Ecto neural progenitor cell (in vitro differentiated cells): ENCODE measurements at regions not wholly inside any gene's neighbourhood (a gene's known extent, or its start where the extent isn't known, plus 50 kb on each side); places are given as distances from the start of the nearest gene placed in this dataset.

Source experiments
- DNase-seq: peaks from one replicate; pipeline ENCODE4 v3.0.0-alpha.2; 2018; ENCODE audit warnings: low spot score

DNA sequence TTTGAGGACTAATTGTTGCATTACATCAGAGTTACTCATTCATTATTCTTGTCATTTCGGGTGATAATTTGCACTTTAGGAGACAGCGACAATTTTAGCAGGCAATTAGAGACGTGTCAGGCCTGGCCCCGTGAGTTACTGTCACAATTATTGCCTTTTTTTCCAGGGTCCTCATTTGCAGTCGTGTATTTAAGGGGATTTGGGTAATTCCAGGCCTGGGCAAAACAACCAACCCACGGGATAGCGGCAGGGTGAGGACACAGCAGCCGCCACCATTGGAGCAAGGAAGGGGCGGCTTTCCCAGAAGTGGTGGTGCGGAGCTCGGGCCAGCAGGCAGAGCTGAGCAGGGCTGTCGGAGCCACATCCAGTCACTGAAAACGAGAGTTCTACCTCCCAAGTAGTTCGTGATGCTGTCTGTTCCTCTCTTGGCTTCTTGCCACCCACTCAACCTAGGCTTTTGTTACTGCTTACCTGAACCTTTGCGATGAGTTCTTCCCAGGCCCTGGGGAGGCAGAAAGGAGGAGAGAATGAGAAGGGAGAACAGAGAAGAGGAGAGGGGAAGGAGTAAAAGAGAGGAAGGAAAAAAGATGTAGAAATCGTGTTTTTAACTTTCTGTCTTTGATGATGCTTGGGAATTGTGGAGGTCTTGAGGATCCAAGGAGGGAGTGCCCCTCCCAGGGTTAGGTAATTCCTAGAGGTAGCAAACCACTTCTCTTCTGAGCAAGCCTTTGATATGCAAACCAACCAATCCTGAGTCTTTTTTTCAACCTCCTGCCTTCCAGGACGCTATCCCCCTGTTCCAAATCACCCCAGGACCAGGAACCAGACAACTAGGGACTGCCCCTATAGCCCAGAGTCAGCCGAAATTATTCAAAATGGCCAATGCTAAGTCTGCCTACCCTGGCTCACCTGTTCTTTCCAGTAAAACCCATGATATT lies 236.1 kb downstream of the MIAT start:
- peak; percentile 48 for DNase-seq

DNA sequence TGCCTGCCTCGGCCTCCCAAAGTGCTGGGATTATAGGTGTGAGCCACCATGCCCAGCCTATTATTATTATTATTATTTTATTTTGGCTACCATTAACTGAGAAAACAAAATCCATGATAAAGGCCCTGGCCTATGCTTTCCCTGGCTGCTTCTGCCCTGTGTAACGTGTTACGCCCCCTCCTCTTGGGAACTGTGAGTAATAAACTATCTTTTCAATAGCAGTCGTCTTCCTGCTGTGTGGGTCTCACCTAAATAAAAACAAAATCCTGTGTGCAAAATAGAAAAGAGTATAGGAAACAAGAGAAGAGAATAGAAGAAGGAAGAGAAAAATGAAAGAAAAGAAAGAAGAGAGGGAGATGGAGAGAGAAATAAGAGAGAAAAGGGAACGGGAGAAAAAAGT lies 237.0 kb downstream of the MIAT start:
- peak; percentile 12 for DNase-seq

DNA sequence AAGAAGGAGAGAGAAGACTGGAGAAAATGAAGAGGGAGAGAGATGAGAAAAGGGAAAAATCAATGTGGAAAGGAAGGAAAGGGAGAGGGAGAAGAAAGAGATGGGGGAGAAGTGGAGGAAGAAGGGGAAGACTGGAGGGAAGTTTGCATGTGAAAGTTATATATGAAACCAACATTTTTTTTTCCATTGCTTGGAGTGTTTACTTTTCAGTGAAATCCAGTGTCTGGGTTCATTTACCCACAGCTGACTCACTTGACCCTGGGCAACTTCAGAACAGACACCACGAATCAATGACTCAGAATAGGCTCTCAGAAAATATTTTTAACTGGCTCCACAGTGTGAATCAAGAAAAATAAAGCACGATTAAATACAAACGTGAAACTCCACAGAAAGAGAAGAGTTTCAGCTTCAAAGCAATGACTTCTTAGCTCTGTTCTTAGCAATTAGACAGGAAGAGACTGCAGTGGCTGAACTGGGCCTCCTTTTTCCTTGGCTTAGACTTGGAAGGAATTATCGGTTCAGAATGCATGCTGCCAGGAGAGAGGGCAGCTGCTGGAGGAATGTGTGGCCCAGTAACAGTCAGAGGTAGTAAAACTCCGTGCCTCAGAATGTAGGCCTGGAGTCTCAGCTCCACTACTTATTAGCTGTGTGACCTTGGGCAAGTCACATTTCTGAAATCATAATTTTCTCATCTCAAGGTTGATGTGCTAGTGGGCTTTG lies 237.5 kb downstream of the MIAT start:
- peak; percentile 15 for DNase-seq

DNA sequence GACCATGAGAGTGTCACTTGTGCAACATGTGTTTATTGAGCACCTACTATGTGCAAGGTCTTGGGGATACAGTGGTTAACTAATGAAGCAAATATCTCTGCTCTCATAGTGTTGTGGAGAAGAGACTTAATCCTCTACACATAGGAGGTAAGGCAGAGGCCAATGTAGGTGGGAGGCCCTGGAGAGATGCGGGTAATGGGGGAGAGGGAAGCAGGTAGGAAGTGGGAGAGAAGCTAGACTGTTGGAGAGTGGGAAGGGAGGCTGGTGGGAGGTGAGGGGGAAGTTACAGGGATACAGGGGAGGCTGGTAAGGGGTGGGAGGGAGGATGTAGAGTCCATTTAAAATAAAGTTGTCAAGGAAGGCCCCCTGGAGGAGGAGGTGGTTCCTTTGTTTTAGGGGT lies 240.0 kb downstream of the MIAT start:
- peak; percentile 3 for DNase-seq

DNA sequence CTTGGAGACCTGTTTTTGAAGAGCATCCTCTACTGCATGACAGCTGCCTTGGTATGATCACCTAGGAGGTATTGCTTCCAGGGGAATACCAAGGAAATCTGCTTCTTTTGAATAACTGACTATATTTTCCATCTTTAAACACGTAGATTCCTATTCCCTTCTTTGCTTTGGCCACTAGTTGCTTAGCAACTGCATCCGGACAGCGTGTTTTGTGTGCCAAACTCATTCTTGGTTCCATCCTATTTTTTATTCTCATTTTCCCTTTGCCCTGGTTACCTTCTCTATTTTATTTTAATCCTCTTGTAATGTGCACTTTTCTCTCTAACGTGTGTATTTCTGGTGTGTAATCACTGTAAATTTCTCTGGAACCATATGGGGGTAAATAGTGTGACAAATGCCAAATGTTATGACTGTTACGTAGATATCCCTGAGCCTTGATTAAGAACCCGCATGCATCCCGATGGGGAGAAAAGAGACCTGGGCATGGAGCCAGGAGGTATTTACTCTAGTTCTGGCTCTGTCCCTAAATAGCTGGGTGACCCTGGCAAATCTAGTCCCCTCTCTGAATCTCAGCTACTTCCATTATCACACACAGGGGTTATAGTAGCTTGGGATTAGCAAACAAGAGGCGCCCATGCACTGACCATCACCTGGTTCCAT lies 241.7 kb downstream of the MIAT start:
- DNase-seq, result peak; percentile 6

DNA sequence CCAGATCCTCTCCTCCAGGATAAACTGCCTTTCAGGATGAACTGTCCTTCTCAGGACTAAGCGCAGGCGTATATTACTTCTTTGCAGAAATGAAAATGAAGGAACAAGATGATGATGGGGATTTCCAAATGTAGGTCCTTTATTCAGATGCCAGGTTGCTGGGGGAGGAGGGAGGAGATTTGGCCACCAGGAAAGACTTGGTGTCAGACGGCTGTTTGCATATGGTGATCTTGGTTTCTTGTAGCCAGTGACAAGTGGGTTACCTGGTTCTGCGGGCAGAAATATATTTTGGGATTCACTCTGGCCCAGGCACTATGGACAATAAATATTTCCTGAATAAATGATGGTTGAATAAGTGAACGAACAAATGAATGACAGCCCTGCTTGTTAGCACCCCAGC lies 243.4 kb downstream of the MIAT start:
- DNase-seq, result no peak

DNA sequence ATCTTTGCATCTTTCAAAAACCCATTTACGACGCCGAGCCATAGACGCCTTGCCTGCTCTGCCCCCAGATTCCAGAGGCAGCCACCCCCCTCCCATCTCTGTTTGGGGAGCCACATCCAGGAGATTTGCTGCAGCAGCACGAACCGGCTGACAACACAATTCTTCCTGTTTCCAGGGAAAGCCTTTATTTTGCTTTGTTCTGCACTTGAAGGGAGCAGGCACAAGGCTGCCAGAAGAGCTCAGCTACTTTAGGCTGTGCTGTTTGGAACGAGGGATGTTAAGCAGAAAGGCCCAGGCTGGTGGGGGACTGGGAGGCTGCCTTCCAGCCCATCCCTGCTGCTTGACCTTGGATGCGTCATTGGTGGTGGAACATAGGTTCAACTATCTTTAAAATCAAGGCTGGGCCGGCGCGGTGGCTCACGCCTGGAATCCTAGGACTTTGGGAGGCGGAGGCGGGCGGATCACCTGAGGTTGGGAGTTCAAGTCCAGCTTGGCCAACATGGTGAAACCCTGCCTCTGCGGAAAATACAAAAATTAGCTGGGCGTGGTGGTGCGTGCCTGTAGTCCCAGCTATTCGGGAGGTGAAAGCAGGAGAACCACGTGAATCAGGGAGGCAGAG lies 243.9 kb downstream of the MIAT start:
- DNase-seq, result no peak

DNA sequence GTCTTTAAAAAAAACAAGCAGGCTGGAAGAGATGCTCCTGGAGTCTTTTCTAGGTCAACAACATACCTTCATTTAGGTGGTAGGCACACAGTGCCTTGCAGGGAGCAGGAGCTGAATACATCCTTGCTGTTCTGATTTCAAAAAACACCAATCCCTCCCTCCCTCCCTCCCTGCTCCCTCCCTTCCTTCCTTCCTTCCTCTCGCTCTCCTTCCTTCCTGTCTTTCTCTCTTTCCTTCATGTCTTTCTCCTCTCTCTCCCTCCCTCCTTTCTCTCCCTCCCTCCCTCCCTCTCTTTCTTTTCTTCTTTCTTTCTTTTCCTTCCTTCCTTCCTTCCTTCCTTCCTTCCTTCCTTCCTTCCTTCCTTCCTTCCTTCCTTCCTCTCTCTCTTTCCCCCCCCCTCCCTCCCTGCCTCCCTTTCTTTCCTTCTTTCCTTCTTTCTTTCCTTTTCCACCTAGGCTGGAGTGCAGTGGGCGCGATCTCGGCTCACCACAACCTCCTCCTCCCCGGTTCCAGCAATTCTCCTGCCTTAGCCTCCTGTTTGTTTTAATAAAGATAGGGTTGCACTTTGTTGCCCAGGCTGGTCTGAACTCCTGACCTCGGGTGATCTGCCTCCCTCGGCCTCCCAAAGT lies 245.1 kb downstream of the MIAT start:
- no peak for DNase-seq

DNA sequence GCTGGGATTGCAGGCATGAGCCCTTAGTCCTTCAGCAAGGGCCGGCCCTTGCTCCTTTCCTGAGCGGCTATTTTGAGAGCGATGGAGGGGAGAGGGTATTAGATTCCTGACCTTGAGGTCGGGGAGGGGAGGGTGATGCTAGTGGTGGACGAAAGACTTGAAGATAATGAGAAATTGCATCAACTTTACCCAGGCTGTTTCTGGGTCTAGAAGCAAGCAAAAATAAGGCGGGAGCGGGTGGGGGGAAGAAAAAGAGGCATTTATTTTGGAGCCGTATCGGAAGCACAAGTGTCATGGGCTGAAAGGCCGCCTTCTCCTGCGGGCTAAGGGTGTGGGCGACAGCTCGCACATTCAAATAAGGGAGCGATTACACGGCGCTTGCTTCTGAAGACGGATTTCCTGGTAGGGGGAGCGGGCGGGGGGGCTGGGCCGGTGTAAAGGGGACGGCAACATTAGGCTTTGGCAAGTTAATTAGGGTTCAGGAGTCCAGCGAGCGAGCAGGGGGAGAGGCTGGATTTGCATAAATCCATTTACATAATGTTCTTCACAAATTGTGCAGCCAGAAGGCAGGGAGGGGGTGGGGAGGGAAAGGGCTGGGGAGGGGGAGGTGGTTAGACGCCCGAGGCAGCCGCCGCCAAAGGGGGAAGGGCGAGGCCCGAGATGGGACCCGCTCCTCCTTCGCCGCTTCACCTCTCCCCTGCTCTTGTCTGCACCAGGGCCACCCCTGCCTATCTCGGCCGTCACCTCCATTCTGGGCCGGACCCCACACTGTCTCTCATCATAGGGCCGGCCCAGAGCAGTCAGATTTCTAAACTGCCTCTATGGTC lies 245.9 kb downstream of the MIAT start:
- peak; percentile 69 for DNase-seq

DNA sequence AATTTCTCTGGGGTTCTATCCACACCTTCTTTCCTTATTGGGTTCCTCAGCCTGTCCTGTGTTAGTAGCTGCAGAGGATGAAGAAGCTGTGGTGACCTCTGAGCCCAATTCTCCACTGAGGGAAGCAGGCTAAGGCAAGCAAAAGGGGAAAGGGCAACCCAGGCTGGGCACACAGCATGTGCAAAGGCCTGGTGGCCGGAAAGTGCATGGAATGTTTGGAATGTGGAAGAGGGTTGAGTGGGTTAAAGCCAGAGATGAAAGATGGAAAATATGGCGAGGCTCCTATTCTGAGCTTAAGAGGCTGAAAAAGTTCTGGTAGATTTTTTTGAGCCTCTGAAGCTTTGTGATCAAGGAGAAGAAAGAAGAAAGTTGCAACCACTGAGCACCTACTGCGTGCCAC lies 247.1 kb downstream of the MIAT start:
- DNase-seq, result no peak

DNA sequence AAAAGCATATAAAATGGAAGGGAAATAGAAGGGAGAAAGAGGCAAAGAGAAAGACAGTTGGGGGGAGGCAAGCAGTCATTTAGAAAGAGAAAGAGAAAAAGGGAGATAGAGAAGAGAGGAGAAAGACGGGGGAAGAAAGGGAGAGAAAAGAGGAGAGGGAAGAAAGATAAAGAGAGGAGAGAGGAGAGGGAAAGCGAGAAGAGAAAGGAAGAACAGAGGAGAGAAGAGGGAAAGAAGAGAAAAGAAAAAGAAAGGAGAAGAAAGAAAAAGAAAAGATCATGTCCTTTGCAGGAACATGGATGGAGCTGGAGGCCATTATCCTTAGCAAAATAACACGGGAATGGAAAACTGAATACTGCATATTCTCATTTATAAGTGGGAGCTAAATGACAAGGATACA lies 247.7 kb downstream of the MIAT start:
- DNase-seq, result no peak

DNA sequence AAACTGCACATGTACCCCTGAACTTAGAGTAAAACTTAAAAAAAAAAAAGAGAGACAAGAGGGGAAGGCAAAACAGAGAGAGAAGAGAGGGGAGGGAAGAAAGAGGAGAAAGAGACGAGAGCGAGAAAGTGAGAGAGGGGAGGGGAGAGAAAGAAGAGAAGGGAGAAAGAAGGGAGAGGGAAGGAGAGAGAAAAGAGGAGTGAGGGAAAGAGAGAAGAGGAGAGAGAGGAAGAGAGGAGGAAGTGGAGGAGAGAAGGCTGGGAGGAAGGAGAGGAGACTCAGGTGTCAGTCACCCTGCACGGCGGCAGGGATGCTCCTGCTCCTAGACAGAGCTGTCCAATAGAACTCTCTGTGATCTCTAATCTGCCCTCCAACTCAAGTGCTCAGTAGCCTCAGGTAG lies 248.3 kb downstream of the MIAT start:
- DNase-seq, result no peak

DNA sequence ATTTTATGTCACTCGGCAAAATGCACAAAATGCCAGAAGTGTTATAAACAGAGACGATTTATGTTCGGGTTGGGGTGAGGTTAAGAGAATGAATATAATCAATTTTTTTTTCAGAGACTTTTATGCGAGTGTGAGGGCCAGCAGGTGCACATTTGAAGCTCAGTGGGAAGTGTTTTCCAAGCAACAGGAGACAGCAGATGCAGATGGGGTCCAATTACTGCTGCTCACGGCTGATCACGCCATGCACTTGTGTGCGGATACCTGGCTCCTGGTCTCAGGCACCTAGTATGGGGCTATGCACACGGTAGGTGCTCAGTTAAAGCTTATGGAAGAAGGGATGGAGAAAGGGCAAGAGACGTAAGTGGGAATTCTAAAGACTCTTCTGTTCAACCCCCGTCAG lies 249.1 kb downstream of the MIAT start:
- DNase-seq, result no peak

DNA sequence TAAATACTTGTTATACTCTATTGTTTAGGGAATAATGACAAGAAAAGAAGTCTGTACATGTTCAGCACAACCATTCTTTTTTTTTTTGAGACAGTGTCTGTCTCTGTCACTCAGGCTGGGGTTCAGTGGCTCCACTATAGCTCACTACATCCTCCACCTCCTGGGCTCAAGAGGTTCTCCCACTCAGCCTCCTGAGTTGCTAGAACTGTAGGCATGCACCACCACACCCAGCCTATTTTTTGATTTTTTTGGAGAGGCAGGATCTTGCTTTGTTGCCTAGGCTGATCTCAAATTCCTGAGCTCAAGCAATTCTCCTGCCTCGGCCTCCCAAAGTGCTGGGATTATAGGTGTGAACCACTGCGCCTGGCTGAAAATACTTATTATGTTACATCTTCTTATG lies 250.0 kb downstream of the MIAT start:
- DNase-seq, result no peak

DNA sequence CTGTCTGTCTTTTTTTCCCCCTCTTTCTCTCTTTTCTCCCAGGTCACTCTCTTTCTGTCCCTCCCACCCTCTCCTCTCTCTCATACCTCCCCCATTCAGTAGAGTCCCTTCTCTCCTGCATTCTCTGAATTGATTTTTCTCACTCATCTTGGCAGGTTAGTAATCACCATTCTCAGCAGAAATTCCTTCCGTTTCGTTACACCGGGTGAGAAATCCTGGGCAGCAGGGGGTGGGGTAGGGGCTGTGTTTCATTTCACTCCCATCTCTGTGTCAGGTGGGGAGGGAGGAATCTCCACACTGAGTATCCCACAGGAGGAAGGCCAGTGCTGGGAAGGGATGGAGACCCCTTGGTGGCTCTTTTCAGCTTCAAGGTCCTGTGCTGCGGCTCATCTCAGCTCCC lies 253.5 kb downstream of the MIAT start:
- no peak for DNase-seq

DNA sequence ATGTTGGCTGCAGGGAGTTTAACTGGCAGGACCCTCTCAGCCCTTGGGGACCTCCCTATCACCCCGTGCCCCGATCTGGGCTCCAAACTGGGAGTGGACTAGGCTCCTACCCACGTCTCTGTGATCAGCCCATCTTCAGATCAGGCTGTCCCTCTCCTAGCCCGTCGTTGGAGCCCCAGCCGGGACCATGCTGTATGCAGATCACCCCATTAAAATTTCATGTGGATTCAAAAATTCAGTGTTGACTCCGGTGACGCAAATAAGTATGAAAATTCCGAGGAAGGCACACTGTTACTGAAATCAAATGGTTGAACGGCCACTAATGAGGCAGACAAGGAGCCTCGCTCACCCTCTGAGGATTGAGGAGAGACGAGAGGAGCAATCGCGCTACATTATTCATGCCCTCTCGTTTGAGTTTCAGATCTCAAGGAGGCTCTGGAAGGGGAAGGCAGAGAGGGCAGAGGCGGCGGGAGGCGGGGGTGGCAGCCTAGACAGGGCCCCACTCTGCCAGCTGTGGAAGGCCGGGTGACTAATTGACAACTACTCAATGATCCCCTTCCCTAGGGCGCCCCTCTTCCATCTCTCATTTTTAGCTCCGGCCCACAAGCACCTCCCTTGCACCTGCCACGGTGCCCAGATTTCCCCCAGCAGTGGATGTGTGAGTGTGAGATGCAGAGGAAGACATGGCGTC lies 255.4 kb downstream of the MIAT start:
- DNase-seq, result no peak

DNA sequence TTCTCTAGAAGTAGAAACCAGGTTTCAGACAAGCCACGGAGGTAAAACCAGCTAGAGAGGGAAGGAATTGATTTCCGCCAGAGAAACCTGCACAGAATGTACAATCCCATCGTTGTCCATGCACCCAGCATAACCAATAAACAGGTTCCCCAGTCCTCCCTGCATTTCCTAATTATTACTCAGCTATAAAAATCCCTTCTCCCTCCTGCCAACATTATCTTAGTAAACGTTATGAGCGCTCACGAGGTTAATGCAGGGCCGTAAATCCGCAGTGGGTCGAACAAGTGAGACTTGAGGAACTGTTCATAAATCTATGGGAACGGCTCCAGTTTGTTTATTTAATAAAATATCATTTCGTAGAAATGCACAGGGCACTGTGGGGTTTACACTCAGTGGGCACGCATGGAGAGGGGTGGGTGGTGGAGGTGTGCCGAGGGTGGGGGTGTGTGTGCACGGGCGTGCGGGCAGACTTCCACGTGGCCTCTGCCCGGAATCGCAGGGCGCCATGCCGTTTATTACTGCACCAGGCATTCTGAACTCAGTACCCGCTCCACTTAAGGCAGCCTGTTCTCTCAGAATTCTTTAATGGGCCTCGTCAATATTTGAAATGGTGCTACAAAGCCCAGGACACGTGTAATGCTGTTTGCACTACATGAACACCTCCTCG lies 257.3 kb downstream of the MIAT start:
- DNase-seq, result no peak

DNA sequence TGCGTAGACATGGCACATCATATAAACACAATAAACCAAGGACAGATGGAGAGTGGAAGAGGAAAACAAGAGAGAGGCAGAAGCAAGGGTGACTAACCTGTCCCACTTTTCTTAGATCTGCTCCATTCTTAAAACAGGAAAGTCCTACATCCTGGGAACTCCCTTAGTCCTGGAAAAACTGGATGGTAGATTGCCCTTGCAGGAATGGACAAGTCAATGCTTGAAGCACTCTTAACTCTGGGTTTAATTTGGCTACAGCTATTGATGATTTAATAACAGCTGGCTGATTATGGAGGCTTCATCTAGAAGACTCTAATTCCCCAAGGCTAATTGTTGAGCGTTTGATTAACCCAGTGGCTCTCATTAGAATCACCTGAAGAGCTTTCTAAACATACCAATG lies 258.8 kb downstream of the MIAT start:
- no peak for DNase-seq

DNA sequence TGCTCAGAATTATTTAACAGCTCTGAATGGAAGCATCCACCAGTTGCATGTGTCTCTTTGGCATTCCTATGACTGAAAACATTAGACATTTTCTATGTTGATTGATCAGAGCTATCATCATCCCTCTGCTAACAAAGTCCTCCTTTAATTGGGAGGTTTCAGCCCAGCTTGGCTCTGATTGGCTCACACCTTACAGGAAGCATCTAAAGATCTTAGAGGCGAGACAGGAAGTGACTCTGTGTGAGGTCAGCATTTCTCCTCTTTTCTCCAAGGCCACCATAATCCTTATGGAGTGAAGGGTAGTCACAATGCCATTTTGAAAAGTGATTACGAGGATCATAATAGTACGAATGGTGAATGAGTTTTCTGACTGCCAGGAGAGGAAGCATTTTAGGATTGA lies 260.8 kb downstream of the MIAT start:
- no peak for DNase-seq

DNA sequence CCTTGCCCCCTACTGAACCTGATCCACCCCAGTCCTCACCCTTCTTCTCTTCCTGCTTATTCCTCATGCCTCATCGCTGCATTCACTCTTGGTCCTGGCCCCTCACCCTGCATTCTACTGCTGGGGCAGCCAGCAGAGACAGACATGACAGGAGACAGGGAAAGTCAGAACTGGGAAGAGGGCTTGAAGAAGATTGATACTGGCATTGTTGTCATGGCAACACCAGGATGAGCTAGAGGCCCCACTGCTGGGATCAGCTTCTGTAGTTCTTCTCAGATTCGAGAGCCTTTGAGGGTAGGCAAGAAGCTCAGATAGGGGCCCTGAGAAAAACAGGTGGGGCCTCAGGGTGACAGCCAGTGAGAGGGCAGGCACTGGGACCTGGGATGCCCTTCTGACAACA lies 264.3 kb downstream of the MIAT start:
- no peak for DNase-seq
